Activated T-helper 2 cell treated with anti-CD3 and anti-CD28 coated beads, Interferon-gamma antibody, Interleukin-2, Interleukin-4, amounts not matched to agents 10 μg/mL and 5 μg/mL and 100 μg/mL, durations not matched to agents 14 hours and 24 hours and 36 hours (primary cell): ENCODE measurements at regions not wholly inside any gene's neighbourhood (a gene's known extent, or its start where the extent isn't known, plus 50 kb on each side); places are given as distances from the start of the nearest gene placed in this dataset.
A peak's percentile ranks its signal among the peaks of the same experiment; 100 is the strongest.

Source experiments
- DNase-seq: peaks from one replicate; pipeline ENCODE4 v3.0.0; 2021; ENCODE audit warnings: low spot score
- H3K27ac Mint-ChIP-seq: one replicate; pipeline ENCODE4 v1.8.0; 2021; ENCODE audit warnings: mixed read lengths
- H3K27me3 Mint-ChIP-seq: one replicate; pipeline ENCODE4 v1.8.0; 2021; ENCODE audit warnings: low read depth, mixed read lengths
- H3K36me3 Mint-ChIP-seq: one replicate; pipeline ENCODE4 v1.8.0; 2021; ENCODE audit warnings: low read depth, mixed read lengths
- H3K4me1 Mint-ChIP-seq: one replicate; pipeline ENCODE4 v1.8.0; 2021; ENCODE audit warnings: low read depth, mixed read lengths
- H3K4me3 Mint-ChIP-seq: one replicate; pipeline ENCODE4 v1.8.0; 2021; ENCODE audit warnings: low read depth, mild to moderate bottlenecking, moderate library complexity, mixed read lengths
- H3K9me3 Mint-ChIP-seq: one replicate; pipeline ENCODE4 v1.8.0; 2021; ENCODE audit warnings: mixed read lengths
- intact Hi-C: fragments of 100-400 bp; cut with micrococcal nuclease; formaldehyde crosslinking; loops from one replicate; pipeline ENCODE4 v1.15.1; 2023

GRCh38 chr2:121888189-121888557, 132.7 kb downstream of the TSN start:
- Mint-ChIP-seq H3K9me3 (no peaks in the 10 kb centered on the region), H3K27ac (no peak overlapping the region), H3K4me1 (no peaks in the 10 kb centered on the region), H3K36me3 (no peaks in the 10 kb centered on the region), H3K27me3 (no peaks in the 10 kb centered on the region), H3K4me3 (no peak overlapping the region)
- intact Hi-C loops, result no loop called here
- no peak for DNase-seq

GRCh38 chr2:121890041-121890440, 134.6 kb downstream of the TSN start:
- no peaks in the 10 kb centered on the region for H3K36me3 Mint-ChIP-seq
- no peak overlapping the region for H3K27ac Mint-ChIP-seq
- no peaks in the 10 kb centered on the region for H3K27me3 Mint-ChIP-seq
- H3K9me3 Mint-ChIP-seq, result no peaks in the 10 kb centered on the region
- no peaks in the 10 kb centered on the region for H3K4me1 Mint-ChIP-seq
- H3K4me3 Mint-ChIP-seq, result no peak overlapping the region
- intact Hi-C loops, result no loop called here
- DNase-seq, result no peak

GRCh38 chr2:121895723-121896571, 140.5 kb downstream of the TSN start:
- Mint-ChIP-seq H3K27me3 (no peaks in the 10 kb centered on the region), H3K4me1 (no peaks in the 10 kb centered on the region), H3K4me3 (no peak overlapping the region), H3K9me3 (no peaks in the 10 kb centered on the region), H3K27ac (no peak overlapping the region), H3K36me3 (no peaks in the 10 kb centered on the region)
- intact Hi-C loops, result no loop called here
- no peak for DNase-seq

DNA sequence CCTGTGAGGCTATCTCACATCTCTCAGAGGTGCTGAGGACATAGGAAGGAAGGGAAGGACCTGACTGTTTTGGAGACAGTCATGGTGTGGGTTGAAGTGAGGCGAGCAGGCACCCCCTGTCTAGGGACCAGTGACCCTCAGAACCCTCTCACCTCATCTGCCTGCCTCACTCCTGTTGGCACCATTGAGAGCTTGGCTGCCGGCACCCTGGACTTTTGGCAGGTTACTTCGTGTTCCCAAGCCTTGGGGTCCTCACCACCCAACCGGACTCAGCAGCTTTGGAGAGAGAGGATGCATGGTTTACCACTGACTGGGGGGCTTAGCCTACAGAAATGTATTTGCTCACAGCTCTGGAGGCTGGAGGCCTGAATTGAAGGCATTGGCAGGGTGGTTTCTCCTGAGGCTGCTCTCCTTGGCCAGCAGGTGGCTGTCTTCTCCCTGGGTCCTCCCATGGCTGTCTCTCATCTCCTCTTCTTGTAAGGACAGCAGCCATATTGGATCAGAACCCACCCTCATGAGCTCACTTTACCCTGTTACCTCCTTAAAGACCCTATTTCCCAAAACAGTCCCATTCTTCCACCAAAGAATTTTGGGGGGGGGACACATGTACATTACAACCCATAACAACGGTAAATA, 142.0 kb downstream of the TSN start:
- no peak for DNase-seq
- no peaks in the 10 kb centered on the region for H3K4me1 Mint-ChIP-seq

DNA sequence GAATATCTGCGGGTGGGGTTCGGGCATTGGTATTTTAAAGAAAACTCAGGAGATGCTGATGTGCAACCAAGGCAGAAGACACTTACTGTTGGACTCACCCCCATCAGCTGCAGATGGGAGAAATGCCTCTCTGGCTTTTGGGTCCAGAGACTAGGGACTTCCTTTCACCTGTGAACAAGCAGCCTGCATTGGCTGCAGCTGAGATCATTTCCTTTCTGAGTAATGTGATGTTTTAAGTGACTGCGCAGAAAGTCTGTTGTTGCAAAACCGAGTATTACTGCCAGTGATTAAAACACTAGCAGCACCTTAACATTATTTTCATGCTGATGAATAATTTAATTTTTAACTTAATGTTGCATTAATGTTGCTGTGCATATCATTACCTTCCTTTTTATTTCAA, 143.0 kb downstream of the TSN start:
- Mint-ChIP-seq H3K27me3 (no peaks in the 10 kb centered on the region), H3K4me1 (no peaks in the 10 kb centered on the region), H3K36me3 (no peaks in the 10 kb centered on the region), H3K27ac (no peak overlapping the region), H3K9me3 (no peaks in the 10 kb centered on the region), H3K4me3 (no peak overlapping the region)
- DNase-seq, result no peak
- intact Hi-C loops, result no loop called here

More for the DNA sequence above, 142.0 kb downstream of the TSN start:
- no peak overlapping the region for H3K27ac Mint-ChIP-seq
- H3K9me3 Mint-ChIP-seq, result no peaks in the 10 kb centered on the region
- H3K36me3 Mint-ChIP-seq, result no peaks in the 10 kb centered on the region
- intact Hi-C loops, result no loop called here
- no peak overlapping the region for H3K4me3 Mint-ChIP-seq
- no peaks in the 10 kb centered on the region for H3K27me3 Mint-ChIP-seq

- no peak for DNase-seq
- no peaks in the 10 kb centered on the region for H3K4me1 Mint-ChIP-seq
- H3K4me3 Mint-ChIP-seq, result no peak overlapping the region
- no peak overlapping the region for H3K27ac Mint-ChIP-seq
- no peaks in the 10 kb centered on the region for H3K27me3 Mint-ChIP-seq
- H3K9me3 Mint-ChIP-seq, result no peaks in the 10 kb centered on the region
- no peaks in the 10 kb centered on the region for H3K36me3 Mint-ChIP-seq
- intact Hi-C loops, result no loop called here
Measured at GRCh38 chr2:121900391-121900790, 144.9 kb downstream of the TSN start.

DNA sequence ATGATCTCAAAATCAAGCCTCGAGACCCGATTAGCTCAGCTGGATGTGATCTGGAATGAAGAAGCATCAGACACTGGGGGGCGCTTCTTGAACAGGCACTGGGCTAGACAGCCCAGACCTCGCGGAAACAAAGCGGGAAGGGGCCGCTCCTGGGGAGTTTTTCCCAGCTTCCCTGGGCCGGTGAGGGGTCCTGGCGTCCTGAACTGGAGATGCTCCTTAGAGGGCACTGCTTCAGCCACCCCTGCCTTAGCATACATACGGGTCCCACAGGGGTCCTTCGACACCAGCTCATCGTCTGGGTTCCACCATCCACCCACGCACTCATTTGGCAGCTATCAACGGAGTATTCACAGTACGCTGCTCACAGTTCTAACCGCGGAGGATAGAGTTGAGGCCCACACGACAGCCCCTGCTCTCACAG, 146.7 kb downstream of the TSN start:
- Mint-ChIP-seq H3K27me3 (no peaks in the 10 kb centered on the region), H3K36me3 (no peaks in the 10 kb centered on the region), H3K4me1 (no peaks in the 10 kb centered on the region), H3K27ac (no peak overlapping the region), H3K9me3 (no peaks in the 10 kb centered on the region), H3K4me3 (no peak overlapping the region)
- intact Hi-C loops, result no loop called here
- DNase-seq, result no peak

DNA sequence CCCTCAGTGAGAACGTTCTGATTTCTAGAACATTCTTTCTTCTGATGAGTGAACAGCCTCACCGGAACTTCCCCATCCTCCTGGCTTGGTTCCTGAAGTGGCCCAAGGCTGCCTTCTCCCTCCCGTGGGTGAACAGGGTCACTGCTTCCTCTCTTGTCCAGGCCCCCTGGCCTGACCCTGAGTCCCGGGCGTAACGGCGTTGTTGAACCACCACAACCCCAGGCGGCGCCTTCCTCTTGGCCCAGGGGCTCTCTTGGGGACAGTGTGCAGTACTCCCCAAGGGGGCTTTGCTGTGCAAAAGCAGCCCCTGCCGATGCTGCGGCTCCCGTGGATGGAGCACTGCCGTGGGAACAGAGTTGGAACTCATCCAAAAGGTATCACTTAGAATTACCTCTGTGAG, 147.2 kb downstream of the TSN start:
- H3K36me3 Mint-ChIP-seq, result no peaks in the 10 kb centered on the region
- no peak overlapping the region for H3K27ac Mint-ChIP-seq
- intact Hi-C loops, result no loop called here
- H3K4me3 Mint-ChIP-seq, result peak overlapping the region; percentile 24
- no peaks in the 10 kb centered on the region for H3K9me3 Mint-ChIP-seq
- no peaks in the 10 kb centered on the region for H3K4me1 Mint-ChIP-seq
- DNase-seq, result no peak
- H3K27me3 Mint-ChIP-seq, result no peaks in the 10 kb centered on the region

DNA sequence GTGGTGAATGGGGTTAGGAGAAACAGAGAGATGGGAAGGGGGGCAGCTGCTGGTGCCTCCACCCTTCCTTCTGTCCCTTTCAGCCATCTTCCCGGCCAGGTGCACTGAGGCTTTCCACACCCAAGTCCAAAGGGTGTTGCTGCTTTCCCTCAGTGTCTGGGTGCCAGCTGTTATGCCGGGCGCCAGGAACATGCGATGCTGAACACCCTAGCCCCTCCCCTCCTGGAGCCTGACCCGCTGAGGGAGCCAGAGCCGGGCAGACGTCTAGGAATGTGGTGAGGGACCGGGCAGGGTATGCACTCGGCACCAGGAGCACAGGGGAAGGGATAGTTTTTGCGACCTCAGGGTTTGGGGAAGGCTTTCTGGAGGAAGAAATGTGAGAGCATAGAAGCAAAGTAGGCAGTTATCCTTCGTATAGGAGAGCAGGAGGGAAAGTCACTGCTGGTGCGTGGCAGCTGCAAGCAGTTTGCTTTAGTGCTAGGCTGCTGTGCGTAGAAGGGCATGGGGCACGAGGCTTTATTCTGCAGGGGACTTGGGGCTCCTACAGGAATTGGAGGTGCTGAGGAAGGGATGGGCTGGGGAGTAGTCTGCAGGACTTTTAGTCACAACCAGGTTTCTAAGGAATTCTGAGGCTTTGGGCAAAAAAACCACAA, 147.7 kb downstream of the TSN start:
- intact Hi-C loops, result no loop called here
- Mint-ChIP-seq H3K4me3 (no peak overlapping the region), H3K9me3 (no peaks in the 10 kb centered on the region), H3K27ac (no peak overlapping the region), H3K4me1 (no peaks in the 10 kb centered on the region), H3K36me3 (no peaks in the 10 kb centered on the region), H3K27me3 (no peaks in the 10 kb centered on the region)
- DNase-seq, result no peak

GRCh38 chr2:121904656-121905055, 149.2 kb downstream of the TSN start:
- Mint-ChIP-seq H3K4me3 (no peak overlapping the region), H3K9me3 (no peaks in the 10 kb centered on the region), H3K4me1 (no peaks in the 10 kb centered on the region), H3K27me3 (no peaks in the 10 kb centered on the region), H3K27ac (no peak overlapping the region), H3K36me3 (no peaks in the 10 kb centered on the region)
- DNase-seq, result no peak
- intact Hi-C loops, result no loop called here

DNA sequence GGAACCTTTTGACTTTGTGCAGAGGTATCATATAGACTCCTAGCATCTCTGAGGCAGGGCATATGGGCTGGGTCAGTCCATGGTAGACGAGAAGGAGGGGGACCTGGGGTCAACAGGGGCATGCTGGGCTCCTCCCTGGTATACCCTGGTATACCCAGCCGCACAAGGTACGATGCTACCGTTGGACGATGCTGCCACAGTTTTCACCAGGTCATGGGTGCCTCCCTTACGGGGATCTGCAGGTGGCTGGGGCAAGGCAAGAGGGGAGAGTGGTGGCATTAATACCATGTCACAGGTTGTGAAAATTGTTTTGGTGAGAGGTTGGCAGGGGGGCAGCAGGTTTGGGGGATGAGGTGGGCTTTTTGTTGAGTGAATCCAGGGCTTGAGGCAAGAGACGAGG, 149.8 kb downstream of the TSN start:
- H3K4me3 Mint-ChIP-seq, result no peak overlapping the region
- no peaks in the 10 kb centered on the region for H3K4me1 Mint-ChIP-seq
- intact Hi-C loops, result no loop called here
- H3K9me3 Mint-ChIP-seq, result no peaks in the 10 kb centered on the region
- H3K27me3 Mint-ChIP-seq, result no peaks in the 10 kb centered on the region
- no peaks in the 10 kb centered on the region for H3K36me3 Mint-ChIP-seq
- no peak overlapping the region for H3K27ac Mint-ChIP-seq
- DNase-seq, result no peak

DNA sequence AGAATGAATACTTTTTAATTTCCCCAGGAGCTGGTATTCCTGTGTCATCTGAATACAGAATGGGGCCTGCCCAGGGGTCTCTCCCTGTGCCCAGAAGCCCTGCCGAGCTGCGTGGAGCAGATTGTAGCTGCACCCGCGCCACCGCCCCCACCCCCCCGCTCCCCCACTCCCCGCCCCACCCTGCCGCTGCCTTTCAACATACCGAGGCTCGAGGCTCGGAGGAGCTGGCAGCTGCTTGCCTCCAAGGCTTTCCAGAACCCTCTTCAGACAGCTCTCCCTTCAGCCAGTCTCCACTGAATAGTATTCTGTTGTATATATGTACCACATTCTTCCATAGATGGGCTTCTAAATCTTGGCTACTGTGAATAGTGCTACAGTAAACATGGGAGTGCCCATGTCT, 150.7 kb downstream of the TSN start:
- no peak for DNase-seq
- H3K9me3 Mint-ChIP-seq, result no peaks in the 10 kb centered on the region
- H3K4me1 Mint-ChIP-seq, result no peaks in the 10 kb centered on the region
- H3K27me3 Mint-ChIP-seq, result no peaks in the 10 kb centered on the region
- no peak overlapping the region for H3K4me3 Mint-ChIP-seq
- intact Hi-C loops, result no loop called here
- no peak overlapping the region for H3K27ac Mint-ChIP-seq
- H3K36me3 Mint-ChIP-seq, result no peaks in the 10 kb centered on the region

- intact Hi-C loops, result no loop called here
- no peaks in the 10 kb centered on the region for H3K36me3 Mint-ChIP-seq
- H3K27ac Mint-ChIP-seq, result no peak overlapping the region
- H3K9me3 Mint-ChIP-seq, result no peaks in the 10 kb centered on the region
- no peaks in the 10 kb centered on the region for H3K4me1 Mint-ChIP-seq
- DNase-seq, result no peak
- no peak overlapping the region for H3K4me3 Mint-ChIP-seq
- H3K27me3 Mint-ChIP-seq, result no peaks in the 10 kb centered on the region
Measured at GRCh38 chr2:121907928-121908327, 152.5 kb downstream of the TSN start.
